Activated CD4-positive, alpha-beta T cell treated with anti-CD3 and anti-CD28 coated beads for 36 hours (primary cell): ENCODE measurements at regions not wholly inside any gene's neighbourhood (a gene's known extent, or its start where the extent isn't known, plus 50 kb on each side); places are given as distances from the start of the nearest gene placed in this dataset.

Experiments used
- ATAC-seq: fragments of 200-7000 bp; cut with Tn5 transposase; one replicate; pipeline ENCODE4 v1.10.0; 2021; ENCODE audit warnings: mild to moderate bottlenecking, moderate library complexity
- CTCF ChIA-PET: fragments of 350-600 bp; sonication (Branson Sonifier 250); formaldehyde crosslinking; loops from one replicate; lab custom pipeline; 2021; ENCODE audit warnings: antibody characterized with exemption; lab: Charles Lee
- POLR2A ChIA-PET: fragments of 350-600 bp; sonication (Branson Sonifier 250); formaldehyde crosslinking; loops from one replicate; lab custom pipeline; 2021; ENCODE audit warnings: antibody characterized with exemption, inconsistent platforms; lab: Charles Lee
- DNase-seq: peaks from one replicate; pipeline ENCODE4 v3.0.0-alpha.2; 2020
- H3K27ac Mint-ChIP-seq: one replicate; pipeline ENCODE4 v1.8.0; 2021; ENCODE audit warnings: mixed read lengths
- H3K27me3 Mint-ChIP-seq: one replicate; pipeline ENCODE4 v1.8.0; 2021; ENCODE audit warnings: mixed read lengths
- H3K36me3 Mint-ChIP-seq: one replicate; pipeline ENCODE4 v1.8.0; 2021; ENCODE audit warnings: low read depth, mixed read lengths
- H3K4me1 Mint-ChIP-seq: one replicate; pipeline ENCODE4 v1.8.0; 2021; ENCODE audit warnings: mixed read lengths
- H3K4me3 Mint-ChIP-seq: one replicate; pipeline ENCODE4 v1.8.0; 2021; ENCODE audit warnings: mild to moderate bottlenecking, moderate library complexity, mixed read lengths
- H3K9me3 Mint-ChIP-seq: one replicate; pipeline ENCODE4 v1.8.0; 2021; ENCODE audit warnings: low read depth, mixed read lengths
- intact Hi-C, 2 experiments: fragments of 100-400 bp; cut with DNase I in 1 of 2; cut with micrococcal nuclease in 1 of 2; formaldehyde crosslinking; loops; one replicate each; pipeline versions ENCODE4 v1.14.2 to v1.15.1; 2022 to 2024; cut with DNase I, micrococcal nuclease

DNA sequence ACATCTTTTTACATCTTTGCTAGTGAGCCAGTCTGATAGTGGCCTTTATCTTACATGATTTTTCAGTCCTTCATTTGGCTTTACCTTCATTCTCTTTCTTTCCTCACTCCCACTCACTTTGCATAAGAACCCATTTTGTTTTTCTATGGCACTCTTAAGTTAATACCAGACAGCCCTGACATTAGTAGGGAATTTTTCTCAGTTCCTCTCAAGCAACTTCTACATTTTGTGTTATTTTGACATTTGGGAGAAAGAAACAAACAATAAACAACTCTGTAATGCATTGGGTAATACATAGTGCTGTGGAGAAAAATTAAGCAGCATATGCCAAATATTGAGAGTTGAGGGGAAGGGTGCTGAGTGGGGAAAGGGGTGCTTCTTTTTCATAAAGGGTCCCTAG, 524.1 kb upstream of the JAG1 start:
- ATAC-seq, result no peak
- intact Hi-C loops, result no loop called here
- no peak overlapping the region for H3K4me3 Mint-ChIP-seq
- peaks cover 2% of the 10 kb centered on the region for H3K27me3 Mint-ChIP-seq
- no peaks in the 10 kb centered on the region for H3K9me3 Mint-ChIP-seq
- CTCF ChIA-PET, result no interaction called here
- H3K36me3 Mint-ChIP-seq, result no peaks in the 10 kb centered on the region
- peaks cover 2% of the 10 kb centered on the region for H3K4me1 Mint-ChIP-seq
- no peak overlapping the region for H3K27ac Mint-ChIP-seq
- POLR2A ChIA-PET, result no interaction called here
- no peak for DNase-seq

DNA sequence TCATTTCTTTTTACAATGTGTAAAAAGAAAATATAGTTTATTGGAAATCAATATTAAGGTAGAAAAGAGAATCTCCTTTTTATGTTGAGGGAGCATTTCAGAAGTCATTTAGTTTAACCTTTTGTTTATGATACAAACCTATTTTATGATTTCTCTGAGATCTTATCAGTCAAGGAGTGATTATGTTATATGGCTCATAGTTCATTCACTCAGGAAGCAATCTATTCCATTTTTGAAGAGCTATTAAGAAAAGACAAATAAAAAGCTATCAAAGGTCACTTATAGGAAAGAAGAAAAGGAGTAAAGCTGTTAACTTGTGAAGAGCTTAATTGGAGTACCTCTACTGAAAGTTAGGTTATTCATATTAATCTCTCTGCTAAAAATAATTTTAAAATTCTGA, 526.6 kb upstream of the JAG1 start:
- Mint-ChIP-seq H3K4me1 (peaks cover 5% of the 10 kb centered on the region), H3K36me3 (no peaks in the 10 kb centered on the region), H3K27me3 (peaks cover 2% of the 10 kb centered on the region), H3K9me3 (no peaks in the 10 kb centered on the region), H3K27ac (no peak overlapping the region), H3K4me3 (no peak overlapping the region)
- CTCF ChIA-PET, result no interaction called here
- DNase-seq, result no peak
- intact Hi-C loops, result no loop called here
- POLR2A ChIA-PET, result no interaction called here
- ATAC-seq, result no peak

DNA sequence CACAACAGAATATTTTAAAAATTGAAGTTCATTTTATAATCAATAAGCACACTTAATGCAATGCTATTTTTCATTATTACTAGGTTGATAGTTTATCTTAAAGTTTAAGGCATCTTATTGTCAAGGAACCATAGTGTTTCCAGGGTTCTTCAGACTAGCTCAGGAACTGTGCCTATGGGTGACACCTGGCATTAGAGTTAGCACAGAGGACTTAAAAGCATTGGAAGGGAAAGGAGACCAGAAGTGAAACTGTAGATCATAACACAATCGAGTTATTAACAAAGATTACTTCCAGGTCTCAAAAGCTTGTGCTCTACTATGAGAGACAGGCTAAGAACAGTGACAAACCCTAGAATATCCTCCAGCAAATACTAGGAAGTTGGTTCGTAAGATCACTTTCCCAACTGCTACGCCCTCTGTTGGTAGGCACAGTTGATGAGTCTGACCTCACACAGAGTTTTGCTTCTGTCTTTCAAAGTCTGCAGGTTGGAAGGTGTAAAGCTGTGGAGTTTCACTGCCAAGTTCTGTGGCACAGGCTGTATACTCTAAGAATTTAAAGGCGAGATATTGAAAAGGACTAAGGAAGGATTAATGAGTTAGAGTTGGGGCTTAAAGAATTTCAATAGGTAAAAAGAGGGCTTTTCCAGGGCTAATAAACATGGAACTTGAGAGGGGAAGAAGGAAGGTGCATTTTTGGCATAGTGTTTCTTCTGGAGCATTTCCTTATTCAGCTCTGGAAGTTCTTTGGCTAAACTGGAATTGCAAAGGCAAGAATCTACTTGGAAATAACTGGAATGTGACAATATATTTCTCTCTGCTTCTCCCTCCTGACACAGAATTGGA, 531.3 kb upstream of the JAG1 start:
- Mint-ChIP-seq H3K9me3 (no peaks in the 10 kb centered on the region), H3K36me3 (no peaks in the 10 kb centered on the region), H3K4me3 (no peak overlapping the region), H3K27me3 (peaks cover under 1% of the 10 kb centered on the region), H3K27ac (no peak overlapping the region), H3K4me1 (peaks cover 3% of the 10 kb centered on the region)
- ATAC-seq (peak; percentile 60), DNase-seq (peak; percentile 41)
- intact Hi-C loops, result loop anchor here (2.0 to 5.0 kb wide), 3 partner anchors 652 to 1228 kb away; no protein-coding TSS in a partner anchor
- POLR2A ChIA-PET, result no interaction called here
- CTCF ChIA-PET, result interaction anchor here (0.6 to 1.0 kb wide), 4 partner anchors 8 to 504 kb away, joined by 3 read pairs; no protein-coding TSS in a partner anchor

DNA sequence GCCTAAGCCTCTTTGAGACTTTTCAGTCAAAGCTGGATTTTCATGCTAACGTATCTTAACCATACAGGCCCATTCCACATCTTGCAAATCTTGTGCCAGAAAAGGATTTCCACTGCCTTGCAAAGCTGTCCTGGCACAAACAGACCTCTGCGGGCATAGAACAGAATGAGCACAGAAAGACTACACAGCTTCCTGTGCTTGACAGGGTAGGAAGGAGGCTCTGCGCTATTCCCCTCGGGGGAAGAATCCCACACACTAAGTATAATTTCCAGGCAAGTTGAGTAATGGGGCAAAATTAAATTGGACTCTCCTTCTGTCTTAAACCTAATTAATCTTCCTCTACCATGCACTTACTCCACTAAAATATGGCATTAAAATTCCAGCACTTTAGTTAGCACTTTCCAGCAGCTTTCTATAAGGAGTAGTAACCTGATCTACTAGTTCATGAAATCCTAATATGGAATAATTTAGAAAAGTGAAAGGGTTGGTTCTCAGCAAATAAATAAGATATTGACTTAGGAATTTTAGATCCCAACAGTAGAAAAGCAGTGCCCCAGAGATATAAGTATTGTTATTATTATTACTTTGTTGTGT, 532.1 kb upstream of the JAG1 start:
- POLR2A ChIA-PET, result no interaction called here
- Mint-ChIP-seq H3K27ac (no peak overlapping the region), H3K4me3 (no peak overlapping the region), H3K4me1 (peaks cover 3% of the 10 kb centered on the region), H3K36me3 (no peaks in the 10 kb centered on the region), H3K27me3 (peaks cover 1% of the 10 kb centered on the region), H3K9me3 (no peaks in the 10 kb centered on the region)
- CTCF ChIA-PET, result interaction anchor here (0.7 kb wide), 1 partner anchor 19 kb away, joined by 3 read pairs; no protein-coding TSS in a partner anchor
- no peak for ATAC-seq
- DNase-seq, result no peak
- intact Hi-C loops, result loop anchor here (2.0 to 5.0 kb wide), 3 partner anchors 653 to 1229 kb away; no protein-coding TSS in a partner anchor

DNA sequence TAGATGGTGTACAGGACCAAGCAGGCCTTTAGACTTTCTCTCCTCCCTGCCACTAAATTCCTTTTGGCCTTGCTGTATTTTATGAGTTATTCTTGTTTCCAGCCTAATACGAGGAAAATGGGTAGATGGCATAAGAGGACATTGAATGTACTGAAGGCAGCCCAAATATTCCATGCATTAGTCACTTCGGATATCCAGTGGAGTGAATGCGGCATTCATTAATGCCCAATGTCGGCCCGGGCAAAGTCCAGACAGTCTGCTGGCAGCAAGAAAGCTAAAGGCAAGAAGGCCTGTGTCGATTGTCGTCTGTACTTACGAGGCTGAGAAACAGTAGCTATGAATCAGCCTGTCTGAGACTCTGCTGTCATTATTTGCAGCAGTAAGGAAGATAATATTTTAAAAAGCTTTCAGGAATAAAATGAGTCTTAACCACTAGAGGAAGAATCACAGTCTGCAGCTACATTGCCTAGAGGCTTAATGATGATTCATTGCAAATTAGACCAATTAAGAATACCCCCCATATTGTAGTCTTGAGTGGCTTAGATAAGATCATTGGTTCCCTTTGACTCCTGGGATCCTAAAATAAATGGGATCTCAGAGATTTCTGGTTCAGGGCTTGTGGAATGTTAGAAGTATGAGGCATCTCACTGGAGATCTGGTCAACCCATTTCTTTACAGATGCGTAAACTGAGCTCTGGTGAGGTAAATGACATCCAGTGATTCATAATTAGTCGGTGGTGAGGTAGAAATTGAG, 534.1 kb upstream of the JAG1 start:
- CTCF ChIA-PET, result no interaction called here
- no peak overlapping the region for H3K4me3 Mint-ChIP-seq
- intact Hi-C loops, result loop anchor here (5.0 kb wide), 2 partner anchors 656 to 1231 kb away; no protein-coding TSS in a partner anchor
- no peaks in the 10 kb centered on the region for H3K9me3 Mint-ChIP-seq
- DNase-seq (no peak), ATAC-seq (no peak)
- POLR2A ChIA-PET, result interaction anchor here (0.6 kb wide), 1 partner anchor 60 kb away, joined by 6 read pairs; no protein-coding TSS in a partner anchor
- no peaks in the 10 kb centered on the region for H3K36me3 Mint-ChIP-seq
- peaks cover 4% of the 10 kb centered on the region for H3K27me3 Mint-ChIP-seq
- H3K27ac Mint-ChIP-seq, result no peak overlapping the region
- H3K4me1 Mint-ChIP-seq, result peaks cover 3% of the 10 kb centered on the region

DNA sequence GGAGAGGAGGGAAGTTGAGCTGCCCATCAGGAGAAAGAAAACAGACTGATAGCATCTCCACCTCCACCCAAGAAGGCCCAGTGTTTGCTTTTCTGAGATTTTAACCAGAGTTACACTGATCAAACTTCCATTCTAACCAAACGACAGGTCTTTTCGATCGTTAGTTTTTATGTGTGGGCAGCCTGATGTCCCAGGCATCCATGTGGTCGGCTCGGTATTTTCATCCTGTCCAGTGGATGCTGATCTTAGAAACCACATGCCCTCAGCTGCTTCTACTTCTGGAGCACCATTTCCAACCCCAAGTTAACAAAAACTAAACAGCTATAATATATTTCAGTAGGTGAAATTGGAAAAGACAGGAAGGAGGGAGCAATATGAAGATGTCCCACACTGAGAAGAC, 536.8 kb upstream of the JAG1 start:
- Mint-ChIP-seq H3K27me3 (peaks cover 4% of the 10 kb centered on the region), H3K4me3 (no peak overlapping the region), H3K9me3 (no peaks in the 10 kb centered on the region), H3K27ac (no peak overlapping the region), H3K4me1 (no peaks in the 10 kb centered on the region), H3K36me3 (no peaks in the 10 kb centered on the region)
- intact Hi-C loops, result no loop called here
- DNase-seq (no peak), ATAC-seq (no peak)
- CTCF ChIA-PET, result interaction anchor here (1.0 kb wide), 1 partner anchor 333 kb away, joined by 3 read pairs; no protein-coding TSS in a partner anchor
- POLR2A ChIA-PET, result no interaction called here

DNA sequence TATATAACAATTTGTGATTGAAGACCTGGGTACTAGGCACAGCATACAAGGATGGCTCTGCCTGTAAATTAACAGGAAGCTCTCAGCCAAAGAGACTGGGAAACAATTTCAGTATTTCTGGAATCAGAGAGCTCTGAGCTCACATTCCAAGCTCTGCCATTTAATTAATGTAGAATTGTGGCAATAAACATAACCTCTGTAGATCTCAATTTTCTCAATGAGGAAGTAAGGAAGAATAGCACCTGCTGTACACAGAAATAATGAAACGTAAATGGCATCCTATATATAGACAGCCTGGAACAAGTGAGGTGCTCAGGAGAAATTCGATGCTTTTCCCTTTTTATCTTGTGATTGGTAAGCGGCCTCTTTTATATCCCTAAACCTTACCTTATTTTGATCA, 538.5 kb upstream of the JAG1 start:
- ChIA-PET POLR2A (no interaction called here), CTCF (no interaction called here)
- H3K9me3 Mint-ChIP-seq, result no peaks in the 10 kb centered on the region
- no peaks in the 10 kb centered on the region for H3K36me3 Mint-ChIP-seq
- peaks cover 6% of the 10 kb centered on the region for H3K27me3 Mint-ChIP-seq
- H3K4me1 Mint-ChIP-seq, result no peaks in the 10 kb centered on the region
- no peak overlapping the region for H3K27ac Mint-ChIP-seq
- ATAC-seq, result no peak
- DNase-seq, result no peak
- H3K4me3 Mint-ChIP-seq, result no peak overlapping the region
- intact Hi-C loops, result no loop called here

DNA sequence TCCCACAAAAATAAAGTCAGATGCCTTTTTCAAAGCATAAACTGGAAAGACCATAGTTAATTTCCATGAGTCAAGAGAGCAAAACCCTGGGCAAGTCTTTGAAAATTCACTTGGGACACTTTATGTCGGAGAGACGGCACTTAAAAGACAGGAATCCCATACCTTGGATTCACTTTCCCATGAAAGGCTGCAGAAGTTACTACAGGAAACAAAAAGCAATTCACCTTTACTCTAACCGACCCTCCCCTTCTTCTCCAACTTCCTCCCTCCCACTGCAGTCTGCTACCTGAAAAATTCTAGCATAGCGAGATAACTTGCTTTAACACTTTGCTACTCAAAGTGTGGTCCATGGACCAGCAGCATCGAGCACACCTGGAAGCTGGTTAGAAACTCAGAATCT, 539.1 kb upstream of the JAG1 start:
- POLR2A ChIA-PET, result no interaction called here
- Mint-ChIP-seq H3K9me3 (no peaks in the 10 kb centered on the region), H3K27ac (no peak overlapping the region), H3K4me1 (no peaks in the 10 kb centered on the region), H3K36me3 (no peaks in the 10 kb centered on the region), H3K4me3 (no peak overlapping the region), H3K27me3 (peaks cover 6% of the 10 kb centered on the region)
- intact Hi-C loops, result no loop called here
- DNase-seq (no peak), ATAC-seq (no peak)
- CTCF ChIA-PET, result interaction anchor here (0.9 kb wide), 1 partner anchor 8 kb away, joined by 3 read pairs; no protein-coding TSS in a partner anchor

DNA sequence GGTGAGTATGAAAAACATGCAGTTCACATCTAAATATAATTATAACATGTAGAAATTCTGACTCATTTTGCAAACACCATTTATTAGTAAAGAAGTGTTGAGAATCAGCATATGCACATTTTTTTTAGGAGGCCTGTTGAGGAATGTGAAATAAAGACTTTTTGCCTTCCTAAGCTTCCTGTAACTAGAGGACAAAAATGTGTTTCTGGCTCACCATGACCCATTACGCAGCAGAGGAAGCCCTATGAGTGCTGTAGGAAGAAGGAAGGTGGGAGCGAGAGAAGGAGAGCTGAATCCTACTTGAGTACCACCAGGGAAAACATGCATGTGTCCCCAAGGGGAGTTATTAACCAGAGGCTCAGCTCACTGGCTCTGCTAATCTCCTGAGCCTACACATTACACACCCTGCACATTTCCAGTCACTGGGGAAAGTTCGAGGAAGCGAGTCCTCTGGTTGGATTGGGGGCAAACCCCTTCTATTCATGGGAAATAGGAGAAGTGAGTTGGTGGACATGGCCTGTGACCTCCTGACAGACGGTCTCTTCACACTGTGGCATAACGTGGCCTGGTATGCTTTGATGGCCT, 540.5 kb upstream of the JAG1 start:
- ATAC-seq, result no peak
- H3K36me3 Mint-ChIP-seq, result no peaks in the 10 kb centered on the region
- H3K9me3 Mint-ChIP-seq, result no peaks in the 10 kb centered on the region
- H3K27ac Mint-ChIP-seq, result no peak overlapping the region
- ChIA-PET POLR2A (no interaction called here), CTCF (interaction anchor here (1.3 kb wide), 1 partner anchor 9 kb away, joined by 5 read pairs; no protein-coding TSS in a partner anchor)
- no peaks in the 10 kb centered on the region for H3K4me1 Mint-ChIP-seq
- DNase-seq, result no peak
- H3K27me3 Mint-ChIP-seq, result peaks cover 6% of the 10 kb centered on the region
- no peak overlapping the region for H3K4me3 Mint-ChIP-seq
- intact Hi-C loops, result no loop called here

DNA sequence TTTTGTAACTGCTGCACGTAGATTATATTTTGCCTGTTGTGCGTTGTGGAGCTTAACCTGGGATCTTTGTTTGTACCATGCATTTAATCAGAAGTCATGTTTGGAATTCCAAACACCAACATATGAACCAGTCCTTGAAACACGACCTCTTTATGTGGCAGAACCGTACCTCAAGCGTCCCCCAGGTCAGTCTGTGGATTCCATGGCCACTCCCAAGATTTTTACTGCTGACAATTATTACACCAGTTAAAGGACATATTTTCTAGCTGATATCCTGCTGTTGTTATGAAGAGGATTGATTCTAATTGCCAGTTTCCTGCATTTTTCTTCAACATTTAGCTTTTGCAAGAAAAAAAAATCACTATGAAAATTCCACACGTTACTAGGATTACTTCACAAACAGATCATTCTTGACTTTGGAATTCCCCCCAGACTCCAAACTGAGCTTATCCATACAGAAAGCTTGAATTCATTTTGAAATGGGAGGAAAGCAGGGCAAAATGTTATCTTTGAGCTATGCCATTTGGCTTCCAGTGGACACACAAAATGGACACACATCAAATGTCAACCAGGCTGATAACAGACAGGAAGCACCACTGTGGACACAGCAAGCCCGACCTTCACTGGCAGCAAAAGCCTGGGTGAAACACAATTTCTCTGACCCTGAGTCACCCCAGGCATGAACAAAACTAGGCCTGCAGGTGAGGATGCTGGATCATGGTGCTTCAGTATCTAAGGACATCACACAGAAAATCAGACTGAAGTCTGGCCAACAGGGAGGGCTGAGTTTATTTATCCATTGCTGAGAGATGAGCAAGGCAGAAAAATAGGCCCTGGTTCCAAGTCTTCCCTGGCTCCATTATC, 542.9 kb upstream of the JAG1 start:
- no peak overlapping the region for H3K4me3 Mint-ChIP-seq
- CTCF ChIA-PET, result interaction anchor here (0.7 kb wide), 1 partner anchor 660 kb away, joined by 3 read pairs; no protein-coding TSS in a partner anchor
- H3K27me3 Mint-ChIP-seq, result peaks cover 4% of the 10 kb centered on the region
- POLR2A ChIA-PET, result no interaction called here
- H3K4me1 Mint-ChIP-seq, result no peaks in the 10 kb centered on the region
- DNase-seq (no peak), ATAC-seq (no peak)
- intact Hi-C loops, result no loop called here
- H3K36me3 Mint-ChIP-seq, result no peaks in the 10 kb centered on the region
- no peak overlapping the region for H3K27ac Mint-ChIP-seq
- no peaks in the 10 kb centered on the region for H3K9me3 Mint-ChIP-seq
